HG03095 (cell line): ENCODE measurements at regions not wholly inside any gene's neighbourhood (a gene's known extent, or its start where the extent isn't known, plus 50 kb on each side); places are given as distances from the start of the nearest gene placed in this dataset.
A peak's percentile ranks its signal among the peaks of the same experiment; 100 is the strongest.

Experiments used
- ATAC-seq: cut with Tn5 transposase; IDR thresholded peaks from one replicate; pipeline ENCODE4 v1.9.1; 2021; ENCODE audit warnings: moderate library complexity; ENCODE audit not compliant: unreplicated experiment

GRCh38 chr4:15226203-15226602 lies 201.6 kb upstream of the C1QTNF7 start:
- no peak for ATAC-seq

GRCh38 chr4:15231265-15232091 lies 196.4 kb upstream of the C1QTNF7 start:
- ATAC-seq = peak; percentile 73

- no peak for ATAC-seq
These were observed 195.2 kb upstream of the C1QTNF7 start for GRCh38 chr4:15232366-15233263.

DNA sequence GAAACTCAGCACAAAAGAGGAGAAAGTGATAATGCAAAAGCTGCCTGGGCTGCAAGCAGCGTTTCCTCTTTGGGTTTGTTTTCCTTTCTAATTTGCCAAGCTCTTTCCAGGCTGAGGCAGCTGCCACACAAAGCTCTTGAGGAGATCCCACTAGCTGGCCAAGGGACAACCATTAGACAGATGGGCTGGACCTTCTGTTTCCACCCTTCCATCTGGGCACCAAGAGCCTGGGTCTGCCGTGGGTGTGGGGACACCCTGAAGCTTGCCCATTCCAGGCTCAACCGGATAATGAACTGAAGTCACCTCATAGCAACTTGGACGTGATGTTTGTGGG lies 194.6 kb upstream of the C1QTNF7 start:
- ATAC-seq = no peak

DNA sequence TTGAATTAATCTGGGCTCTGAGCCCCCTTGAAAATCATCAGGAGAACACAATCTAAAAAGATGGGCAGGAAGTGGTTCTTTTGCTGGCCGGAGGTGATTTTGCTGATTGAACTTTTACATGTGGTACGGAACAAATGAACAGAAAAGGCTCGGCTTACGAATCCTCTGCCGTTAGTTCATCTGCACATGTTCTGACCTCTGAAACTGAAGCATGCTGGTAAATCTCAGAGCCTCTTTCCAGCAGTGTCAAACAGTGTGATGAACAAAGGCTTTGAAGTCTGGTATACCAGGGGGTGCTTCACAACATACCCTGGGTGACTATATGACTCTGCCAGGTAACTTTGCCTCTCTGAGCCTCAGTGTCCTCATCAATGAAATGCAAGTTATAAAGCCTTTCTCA lies 194.2 kb upstream of the C1QTNF7 start:
- ATAC-seq = no peak

DNA sequence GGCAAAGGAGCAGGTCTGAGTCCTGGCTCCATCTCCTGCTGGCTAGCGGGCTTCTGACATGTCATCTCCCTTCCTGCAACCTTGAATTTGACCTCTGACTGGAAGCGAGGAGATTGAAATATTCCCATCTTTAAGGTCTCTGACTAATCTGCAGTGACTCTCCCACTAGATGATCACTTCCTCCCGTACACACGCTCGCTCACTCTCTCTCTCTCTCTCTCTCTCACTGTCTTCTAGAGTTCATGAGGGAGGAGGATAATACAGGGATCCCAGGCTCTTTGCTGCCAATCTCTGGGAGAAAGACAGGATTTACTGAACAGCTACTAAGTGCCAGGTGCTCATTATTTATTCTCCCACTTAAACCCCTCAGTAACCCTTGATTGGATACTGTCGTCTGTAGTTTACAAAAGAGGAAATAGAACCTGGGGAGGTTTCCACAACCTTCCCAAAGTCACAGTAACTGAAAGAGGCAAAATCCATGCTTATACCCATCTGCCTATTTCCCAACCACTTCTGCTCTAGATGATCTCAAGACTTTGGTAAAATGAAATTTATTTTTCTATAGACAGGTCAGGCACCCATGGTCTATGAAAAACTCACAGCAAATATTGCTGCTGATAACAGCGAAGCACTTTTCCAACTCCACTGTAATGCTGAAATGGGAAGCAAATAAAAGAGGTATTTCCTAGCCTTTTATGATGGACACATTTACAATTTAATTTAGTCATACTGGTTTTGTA lies 193.5 kb upstream of the C1QTNF7 start:
- ATAC-seq = no peak

GRCh38 chr4:15234856-15235126 lies 193.0 kb upstream of the C1QTNF7 start:
- no peak for ATAC-seq

GRCh38 chr4:15235135-15235534 lies 192.7 kb upstream of the C1QTNF7 start:
- ATAC-seq = no peak

DNA sequence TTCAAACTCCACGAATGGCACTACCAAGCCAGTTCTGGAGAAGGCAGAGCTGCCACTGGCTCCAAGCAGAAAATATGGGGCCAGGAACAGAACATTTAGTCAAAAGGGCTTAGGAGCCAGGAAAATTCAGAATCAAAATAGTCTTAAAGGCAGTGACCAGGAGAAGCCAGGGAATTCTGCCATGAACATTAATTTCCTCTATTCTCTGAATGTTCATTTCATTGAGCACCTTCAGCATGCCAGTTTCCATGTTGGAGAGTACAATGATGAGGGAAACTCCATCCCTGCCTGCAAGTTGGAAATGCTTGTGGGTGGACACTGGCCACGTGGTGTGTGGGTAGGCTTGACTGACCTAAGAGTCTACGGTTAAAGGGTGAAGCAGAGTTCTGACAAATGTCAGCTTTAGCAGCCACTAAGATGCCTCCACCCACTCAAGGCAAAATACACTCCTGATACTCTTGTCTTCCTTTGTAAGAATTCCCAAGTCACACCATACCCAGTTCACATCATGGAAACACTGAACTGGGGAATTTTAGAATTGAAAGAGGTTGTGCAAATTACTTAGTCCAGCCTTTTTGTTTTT lies 190.1 kb upstream of the C1QTNF7 start:
- no peak for ATAC-seq

GRCh38 chr4:15238720-15239119 lies 189.1 kb upstream of the C1QTNF7 start:
- ATAC-seq = no peak

DNA sequence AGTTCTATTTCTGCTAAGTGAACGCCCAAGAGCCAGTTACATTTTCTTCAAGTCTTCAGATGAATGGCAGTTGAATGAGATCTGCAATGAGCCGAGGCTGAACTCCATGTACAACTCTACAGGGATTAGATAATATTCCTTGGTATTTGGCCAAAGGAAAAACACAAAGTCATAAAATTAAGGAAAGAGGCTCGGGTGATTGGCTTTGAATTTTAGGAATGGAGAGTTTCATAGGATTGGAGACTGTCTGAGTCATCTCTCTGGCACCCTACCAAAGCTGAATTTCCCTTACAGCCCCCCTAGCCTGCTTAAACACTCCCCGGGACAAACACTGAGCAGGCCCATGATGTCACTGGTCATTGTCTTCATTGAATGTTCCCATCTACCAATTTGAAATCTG lies 188.0 kb upstream of the C1QTNF7 start:
- ATAC-seq = no peak

DNA sequence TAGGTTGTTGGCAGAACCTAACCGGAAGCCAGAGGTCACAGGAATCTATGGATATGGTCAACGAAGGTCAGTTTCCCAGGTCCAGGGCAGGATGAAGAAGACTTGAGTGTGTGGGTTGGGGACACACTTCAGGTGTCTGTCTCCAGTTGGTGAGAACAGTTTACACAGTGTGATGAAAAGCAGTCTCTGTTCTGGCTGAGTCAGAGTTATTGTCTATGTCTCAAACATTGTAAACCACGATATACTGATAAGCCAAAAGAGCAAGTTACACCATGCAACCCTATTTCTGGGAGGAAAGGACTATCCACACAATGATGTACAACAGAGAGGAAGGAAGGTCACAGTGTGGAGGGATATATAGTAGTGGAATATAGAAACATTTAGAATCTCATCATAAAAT lies 187.1 kb upstream of the C1QTNF7 start:
- ATAC-seq = no peak

GRCh38 chr4:15242021-15242420 lies 185.8 kb upstream of the C1QTNF7 start:
- ATAC-seq = no peak

DNA sequence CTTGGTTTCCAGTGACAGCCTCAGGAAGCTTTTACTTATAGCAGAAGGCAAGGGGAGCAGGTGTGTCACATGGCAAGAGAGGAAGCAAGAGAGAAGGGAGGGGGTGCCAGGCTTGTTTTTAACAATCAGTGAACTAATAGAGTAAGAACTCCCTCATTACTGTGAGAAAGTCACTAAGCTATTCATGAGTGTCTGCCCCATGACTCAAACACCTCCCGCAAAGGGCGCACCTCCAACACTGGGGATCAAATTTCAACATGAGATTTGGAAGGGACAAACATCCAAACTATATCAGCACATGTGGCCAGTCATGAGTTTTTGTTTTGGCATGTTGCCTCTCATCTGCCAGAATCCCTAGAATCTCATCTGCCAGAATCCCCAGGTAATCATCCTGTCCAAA lies 183.5 kb upstream of the C1QTNF7 start:
- ATAC-seq = no peak

DNA sequence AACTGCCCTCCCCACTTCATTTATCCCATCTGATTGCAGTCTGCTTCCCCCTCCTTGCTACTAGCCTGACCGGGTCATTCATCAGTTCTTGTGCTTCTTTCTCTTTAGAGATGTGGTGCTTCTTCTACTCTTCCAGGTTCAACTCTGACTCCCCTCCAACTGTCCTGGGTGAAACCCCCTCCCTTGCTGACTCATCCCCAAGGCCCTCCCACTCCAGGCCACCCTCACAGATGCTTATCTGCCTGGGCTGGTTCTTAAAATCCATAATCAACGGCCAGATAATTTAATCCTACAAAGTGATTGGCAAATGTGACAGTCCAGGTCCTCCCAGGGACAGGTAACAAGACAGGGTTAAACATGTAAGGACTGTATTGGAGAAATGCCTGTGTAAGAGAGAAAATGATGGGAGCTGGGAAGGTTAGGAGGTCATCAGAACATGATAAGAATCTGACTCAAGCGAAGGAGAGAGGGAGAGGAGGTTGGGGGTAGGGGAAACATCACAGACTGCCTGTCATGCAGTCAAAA lies 182.8 kb upstream of the C1QTNF7 start:
- no peak for ATAC-seq

DNA sequence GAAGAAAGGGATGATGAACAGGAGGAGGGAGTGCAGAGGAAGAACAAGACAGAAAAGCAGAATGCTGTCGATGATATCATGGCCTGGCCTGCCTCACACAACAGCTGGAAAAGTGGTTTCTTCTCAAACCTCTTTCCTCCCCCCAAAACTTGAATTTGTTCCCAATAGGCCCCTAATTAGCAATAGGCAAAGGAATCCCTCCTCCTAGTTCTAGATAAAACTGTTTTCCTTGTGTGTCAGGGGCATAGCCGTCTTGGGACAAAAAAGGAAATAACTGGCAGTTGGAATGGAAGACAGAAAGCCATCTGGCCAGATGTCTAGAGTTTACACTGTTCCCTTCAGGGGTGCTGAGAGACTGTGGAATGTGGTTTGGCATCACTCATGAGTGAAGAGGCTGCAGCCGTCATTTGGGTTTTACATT lies 177.8 kb upstream of the C1QTNF7 start:
- ATAC-seq = no peak

- peak; percentile 89 for ATAC-seq
These were observed 174.5 kb upstream of the C1QTNF7 start for GRCh38 chr4:15253349-15253748.

GRCh38 chr4:15254236-15254880 lies 173.5 kb upstream of the C1QTNF7 start:
- no peak for ATAC-seq

DNA sequence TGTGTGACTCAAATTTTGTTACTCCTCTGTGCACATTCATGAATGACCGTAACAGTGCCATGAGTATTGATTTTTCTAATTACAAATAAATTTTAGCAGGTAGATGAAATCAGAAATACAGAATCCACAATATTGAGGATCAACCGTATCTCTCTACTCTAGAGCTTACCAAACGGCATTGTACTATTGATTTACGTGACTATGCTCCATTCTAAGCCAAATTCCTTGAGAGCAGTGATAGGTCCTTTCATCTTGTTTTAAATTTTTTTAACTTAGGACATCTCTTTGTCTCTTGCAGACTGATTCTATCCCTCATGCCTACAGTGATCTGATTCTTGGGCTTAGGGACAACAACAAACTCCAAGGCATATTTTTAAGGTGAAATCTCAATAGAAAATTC lies 172.3 kb upstream of the C1QTNF7 start:
- no peak for ATAC-seq

- ATAC-seq = no peak
These were observed 167.1 kb upstream of the C1QTNF7 start for GRCh38 chr4:15260758-15261157.

DNA sequence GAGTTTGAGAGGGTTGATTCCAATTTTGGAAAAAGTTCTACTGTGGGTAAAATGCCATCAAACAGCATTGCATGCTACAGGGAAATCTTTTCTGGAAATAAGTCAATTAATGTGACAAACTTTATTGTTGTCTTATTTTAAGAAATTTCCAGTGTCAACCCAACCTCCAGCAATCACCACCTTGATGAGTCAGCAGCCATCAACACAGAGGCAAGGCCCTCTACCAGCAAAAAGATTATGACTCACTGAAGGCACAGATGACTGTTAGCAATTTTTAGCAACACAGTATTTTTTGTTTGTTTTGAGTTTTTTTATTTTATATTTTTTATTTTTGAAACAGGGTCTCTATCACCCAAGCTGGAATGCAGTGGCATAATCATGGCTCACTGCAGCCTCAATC lies 165.4 kb upstream of the C1QTNF7 start:
- no peak for ATAC-seq
